ENCODE measurements at regions not wholly inside any gene's neighbourhood (a gene's known extent, or its start where the extent isn't known, plus 50 kb on each side); places are given as distances from the start of the nearest gene placed in this dataset.

DNA sequence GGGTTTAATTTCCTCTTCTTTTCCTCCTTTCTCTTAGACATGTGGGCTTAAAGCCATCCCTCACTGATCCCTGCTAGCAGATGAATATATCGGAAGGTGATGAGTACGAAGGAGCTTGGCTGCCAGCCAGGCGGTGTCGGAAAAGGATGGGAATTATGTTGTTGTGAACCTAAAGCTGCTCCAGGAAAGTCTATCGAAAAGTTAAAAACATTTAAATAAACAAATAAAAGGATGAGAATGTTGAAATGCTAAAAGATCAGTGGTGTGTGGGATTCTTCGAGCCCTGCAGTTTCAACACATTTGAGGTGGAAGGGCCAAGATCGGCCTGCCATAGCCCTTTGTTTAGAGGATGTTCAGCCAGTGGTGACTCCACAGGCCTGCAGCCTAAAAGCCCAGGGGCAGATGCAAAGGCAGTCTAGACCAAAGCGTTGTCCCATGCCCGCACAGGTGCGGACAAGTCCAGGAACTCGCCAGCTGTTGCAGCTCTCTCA, 107.9 kb downstream of the JCAD start:
- TF ChIP-seq, protein P1, sequence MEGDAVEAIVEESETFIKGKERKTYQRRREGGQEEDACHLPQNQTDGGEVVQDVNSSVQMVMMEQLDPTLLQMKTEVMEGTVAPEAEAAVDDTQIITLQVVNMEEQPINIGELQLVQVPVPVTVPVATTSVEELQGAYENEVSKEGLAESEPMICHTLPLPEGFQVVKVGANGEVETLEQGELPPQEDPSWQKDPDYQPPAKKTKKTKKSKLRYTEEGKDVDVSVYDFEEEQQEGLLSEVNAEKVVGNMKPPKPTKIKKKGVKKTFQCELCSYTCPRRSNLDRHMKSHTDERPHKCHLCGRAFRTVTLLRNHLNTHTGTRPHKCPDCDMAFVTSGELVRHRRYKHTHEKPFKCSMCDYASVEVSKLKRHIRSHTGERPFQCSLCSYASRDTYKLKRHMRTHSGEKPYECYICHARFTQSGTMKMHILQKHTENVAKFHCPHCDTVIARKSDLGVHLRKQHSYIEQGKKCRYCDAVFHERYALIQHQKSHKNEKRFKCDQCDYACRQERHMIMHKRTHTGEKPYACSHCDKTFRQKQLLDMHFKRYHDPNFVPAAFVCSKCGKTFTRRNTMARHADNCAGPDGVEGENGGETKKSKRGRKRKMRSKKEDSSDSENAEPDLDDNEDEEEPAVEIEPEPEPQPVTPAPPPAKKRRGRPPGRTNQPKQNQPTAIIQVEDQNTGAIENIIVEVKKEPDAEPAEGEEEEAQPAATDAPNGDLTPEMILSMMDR (conservative IDR thresholded peaks at IDR 0.05; ENCODE audit: low read length): no peak
- TF ChIP-seq EZH2phosphoT487 (IDR thresholded peaks at IDR 0.05; ENCODE audit: borderline replicate concordance): no peak

Data from Loucy (cell line).